HEK293 (cell line): ENCODE measurements at regions not wholly inside any gene's neighbourhood (a gene's known extent, or its start where the extent isn't known, plus 50 kb on each side); places are given as distances from the start of the nearest gene placed in this dataset.

Source experiments
- CTCF ChIA-PET: fragments of 350-600 bp; formaldehyde crosslinking; extraction: SDS; loops from one replicate; lab custom pipeline; 2021; ENCODE audit warnings: antibody characterized with exemption; lab: Yijun Ruan, JAX
- POLR2A ChIA-PET: fragments of 300-600 bp; formaldehyde crosslinking; extraction: SDS; loops from one replicate; lab custom pipeline; 2020; ENCODE audit warnings: antibody characterized with exemption, inconsistent platforms; lab: Yijun Ruan, JAX
- H3K27ac ChIP-seq: fragments of 200-500 bp; sonication (Bioruptor generic); 2 replicates; pipeline ENCODE4 v1.5.1; 2014; ENCODE audit warnings: low read depth, low read length, control low read depth, inconsistent platforms; ENCODE audit errors: extremely low read depth
- H3K36me3 ChIP-seq, 2 experiments: fragments of 200-500 bp in 1 of 2; sonication (Bioruptor generic) in 1 of 2; 1 replicate in 1 of 2; 2 replicates in 1 of 2; pipeline ENCODE4 v1.5.1; 2014 to 2017; ENCODE audit warnings: inconsistent platforms in 2 of 2, low read length in 2 of 2; ENCODE audit not compliant: control insufficient read depth in 2 of 2, insufficient read depth in 1 of 2
- H3K4me1 ChIP-seq: fragments of 200-500 bp; sonication (Bioruptor generic); 2 replicates; pipeline ENCODE4 v1.5.1; 2014; ENCODE audit warnings: mild to moderate bottlenecking, low read length, inconsistent platforms; ENCODE audit not compliant: control insufficient read depth, insufficient read depth
- H3K4me3 ChIP-seq: 2 replicates; pipeline ENCODE4 v1.5.1; 2011; ENCODE audit warnings: low read depth, mild to moderate bottlenecking, control low read depth, low read length, moderate library complexity
- H3K9me3 ChIP-seq: fragments of 200-500 bp; sonication (Bioruptor generic); 2 replicates; pipeline ENCODE4 v1.5.1; 2014; ENCODE audit warnings: low read depth, low read length, inconsistent platforms; ENCODE audit not compliant: control insufficient read depth, insufficient read depth
- GLI4 ChIP-seq: fragments of 450-650 bp; formaldehyde crosslinking; IDR thresholded peaks from 2 replicates; pipeline ENCODE4 v1.5.1; 2016; ENCODE audit warnings: missing biosample characterization, missing genetic modification characterization
- KLF9 ChIP-seq: fragments of 450-650 bp; formaldehyde crosslinking; IDR thresholded peaks from 2 replicates; pipeline ENCODE4 v1.5.1; 2016; ENCODE audit warnings: missing biosample characterization, missing genetic modification characterization, low read depth
- PBX3 ChIP-seq: sonication (generic); formaldehyde crosslinking; IDR thresholded peaks from 2 replicates; pipeline ENCODE4 v1.8.1; 2022; ENCODE audit warnings: mild to moderate bottlenecking, moderate library complexity, missing genetic modification reagents
- ZBTB21 ChIP-seq: fragments of 450-650 bp; formaldehyde crosslinking; IDR thresholded peaks from 2 replicates; pipeline ENCODE4 v1.5.1; 2017; ENCODE audit warnings: missing biosample characterization, missing genetic modification characterization
- ZIC2 ChIP-seq: fragments of 450-650 bp; formaldehyde crosslinking; IDR thresholded peaks from 2 replicates; pipeline ENCODE4 v1.5.1; 2016; ENCODE audit warnings: missing biosample characterization, missing genetic modification characterization
- ZNF140 ChIP-seq: fragments of 450-650 bp; formaldehyde crosslinking; IDR thresholded peaks from 2 replicates; pipeline ENCODE4 v1.5.1; 2016; ENCODE audit warnings: missing biosample characterization, missing genetic modification characterization
- ZNF239 ChIP-seq: fragments of 450-650 bp; formaldehyde crosslinking; IDR thresholded peaks from 2 replicates; pipeline ENCODE4 v1.5.1; 2016; ENCODE audit warnings: missing biosample characterization, missing genetic modification characterization
- ZNF274 ChIP-seq, 2 experiments: fragments of 200-500 bp in 1 of 2; fragments of 450-650 bp in 1 of 2; sonication (Bioruptor generic) in 1 of 2; formaldehyde crosslinking in 1 of 2; IDR thresholded peaks; 2 replicates each; pipeline versions ENCODE4 v1.5.1 to v1.6.1; 2014 to 2016; ENCODE audit warnings: borderline replicate concordance in 1 of 2, inconsistent platforms in 1 of 2, low read length in 1 of 2, missing biosample characterization in 1 of 2, missing genetic modification characterization in 1 of 2
- ZNF324 ChIP-seq: fragments of 450-650 bp; formaldehyde crosslinking; IDR thresholded peaks from 2 replicates; pipeline ENCODE4 v1.5.1; 2016; ENCODE audit warnings: missing biosample characterization, missing genetic modification characterization
- ZNF341 ChIP-seq: fragments of 450-650 bp; formaldehyde crosslinking; IDR thresholded peaks from 2 replicates; pipeline ENCODE4; 2016; ENCODE audit warnings: low read depth, missing biosample characterization, missing genetic modification characterization
- ZNF391 ChIP-seq: fragments of 450-650 bp; formaldehyde crosslinking; IDR thresholded peaks from 2 replicates; pipeline ENCODE4 v1.5.1; 2016; ENCODE audit warnings: low read depth, missing biosample characterization, missing genetic modification characterization, borderline replicate concordance
- ZNF426 ChIP-seq: fragments of 450-650 bp; formaldehyde crosslinking; IDR thresholded peaks from 2 replicates; pipeline ENCODE4 v1.5.1; 2017; ENCODE audit warnings: missing biosample characterization, missing genetic modification characterization, mild to moderate bottlenecking, inconsistent platforms, moderate library complexity
- ZNF48 ChIP-seq: fragments of 450-650 bp; formaldehyde crosslinking; IDR thresholded peaks from 2 replicates; pipeline ENCODE4 v1.5.1; 2016; ENCODE audit warnings: missing biosample characterization, missing genetic modification characterization
- ZNF514 ChIP-seq: fragments of 450-650 bp; formaldehyde crosslinking; IDR thresholded peaks from 2 replicates; pipeline ENCODE4 v1.5.1; 2016; ENCODE audit warnings: missing biosample characterization, missing genetic modification characterization
- ZNF600 ChIP-seq: fragments of 450-650 bp; formaldehyde crosslinking; IDR thresholded peaks from 2 replicates; pipeline ENCODE4 v1.5.1; 2016; ENCODE audit warnings: missing biosample characterization, missing genetic modification characterization
- ZNF610 ChIP-seq: fragments of 450-650 bp; formaldehyde crosslinking; IDR thresholded peaks from 2 replicates; pipeline ENCODE4 v1.5.1; 2016; ENCODE audit warnings: missing biosample characterization, missing genetic modification characterization, borderline replicate concordance
- ZNF707 ChIP-seq: fragments of 450-650 bp; formaldehyde crosslinking; IDR thresholded peaks from 2 replicates; pipeline ENCODE4 v1.5.1; 2016; ENCODE audit warnings: missing biosample characterization, missing genetic modification characterization
- ZNF792 ChIP-seq: fragments of 450-650 bp; formaldehyde crosslinking; IDR thresholded peaks from 2 replicates; pipeline ENCODE4 v1.5.1; 2016; ENCODE audit warnings: missing biosample characterization, missing genetic modification characterization
- ZNF837 ChIP-seq: fragments of 450-650 bp; formaldehyde crosslinking; IDR thresholded peaks from 2 replicates; pipeline ENCODE4 v1.5.1; 2016; ENCODE audit warnings: missing biosample characterization, missing genetic modification characterization
- TF ChIP-seq, protein P1 (sequence below): fragments of 450-650 bp; formaldehyde crosslinking; IDR thresholded peaks from 2 replicates; pipeline ENCODE4 v1.5.1; 2016; ENCODE audit warnings: missing biosample characterization, missing genetic modification characterization
- TF ChIP-seq, protein P2 (sequence below): fragments of 450-650 bp; formaldehyde crosslinking; IDR thresholded peaks from 2 replicates; pipeline ENCODE4 v1.5.1; 2016; ENCODE audit warnings: missing biosample characterization, missing genetic modification characterization
- TF ChIP-seq, protein P3 (sequence below): fragments of 450-650 bp; formaldehyde crosslinking; IDR thresholded peaks from 2 replicates; pipeline ENCODE4 v1.5.1; 2016; ENCODE audit warnings: missing biosample characterization, missing genetic modification characterization
- TF ChIP-seq, protein P4 (sequence below): fragments of 450-650 bp; formaldehyde crosslinking; IDR thresholded peaks from 2 replicates; pipeline ENCODE4 v1.5.1; 2016; ENCODE audit warnings: missing biosample characterization, missing genetic modification characterization

GRCh38 chr3:99545941-99546580 is 92.3 kb upstream of the COL8A1 start (continued):
- TF ChIP-seq, protein P1, sequence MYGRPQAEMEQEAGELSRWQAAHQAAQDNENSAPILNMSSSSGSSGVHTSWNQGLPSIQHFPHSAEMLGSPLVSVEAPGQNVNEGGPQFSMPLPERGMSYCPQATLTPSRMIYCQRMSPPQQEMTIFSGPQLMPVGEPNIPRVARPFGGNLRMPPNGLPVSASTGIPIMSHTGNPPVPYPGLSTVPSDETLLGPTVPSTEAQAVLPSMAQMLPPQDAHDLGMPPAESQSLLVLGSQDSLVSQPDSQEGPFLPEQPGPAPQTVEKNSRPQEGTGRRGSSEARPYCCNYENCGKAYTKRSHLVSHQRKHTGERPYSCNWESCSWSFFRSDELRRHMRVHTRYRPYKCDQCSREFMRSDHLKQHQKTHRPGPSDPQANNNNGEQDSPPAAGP (tag by site-specific recombination), result no peak
- TF ChIP-seq ZIC2 (tag by site-specific recombination) (no peak), ZNF48 (no peak), ZNF274 (IDR thresholded peaks at IDR 0.05; ENCODE audit: low read length) (no peak), ZNF274 (tag by site-specific recombination; IDR thresholded peaks at IDR 0.05; ENCODE audit: borderline replicate concordance) (no peak), ZNF426 (tag by site-specific recombination) (no peak), ZNF792 (no peak), ZNF707 (tag by site-specific recombination) (no peak)

DNA sequence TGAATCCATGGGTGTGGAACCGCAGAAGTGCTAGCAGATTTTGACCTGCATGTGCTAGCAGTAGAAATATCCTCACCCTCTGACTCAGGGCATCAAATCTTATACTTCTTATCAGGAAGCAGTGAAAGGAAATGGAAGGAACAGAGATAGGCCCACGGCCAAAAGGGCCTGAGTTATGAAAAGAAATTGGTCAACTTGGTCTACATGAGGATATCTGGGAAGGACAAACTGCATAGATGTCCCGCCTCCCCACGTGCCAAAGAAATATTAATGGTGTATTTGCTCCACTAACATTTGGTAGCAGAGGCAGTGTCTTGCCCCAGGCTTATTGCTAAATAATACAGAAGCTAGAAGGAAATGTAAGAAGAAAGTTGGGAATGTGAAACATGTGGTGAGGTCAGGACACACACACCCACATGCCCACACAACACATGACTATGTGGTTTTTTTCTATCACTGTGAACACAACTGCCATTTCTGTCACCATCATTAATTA is 93.6 kb upstream of the COL8A1 start:
- no peak overlapping the region for H3K4me3 ChIP-seq
- CTCF ChIA-PET, result interaction anchor here (0.9 kb wide), 1 partner anchor 209 kb away, joined by 3 read pairs; no protein-coding TSS in a partner anchor
- H3K9me3 ChIP-seq, result no peaks in the 10 kb centered on the region
- H3K27ac ChIP-seq, result no peak overlapping the region
- no peaks in the 10 kb centered on the region for H3K36me3 ChIP-seq
- TF ChIP-seq PBX3 (CRISPR knock-in tag), result no peak
- TF ChIP-seq ZNF610, result no peak
- no peak for TF ChIP-seq KLF9
- TF ChIP-seq ZBTB21, result no peak
- TF ChIP-seq, all 188 proteins: peak for 0
- POLR2A ChIA-PET, result no interaction called here
- H3K4me1 ChIP-seq, result peaks cover 4% of the 10 kb centered on the region; the same call in 1 of the 2 replicates

- H3K36me3 ChIP-seq, result no peaks in the 10 kb centered on the region
- no peak for TF ChIP-seq ZNF341 (tag by site-specific recombination)
- no peak for TF ChIP-seq ZNF239 (tag by site-specific recombination)
- TF ChIP-seq, protein P2, sequence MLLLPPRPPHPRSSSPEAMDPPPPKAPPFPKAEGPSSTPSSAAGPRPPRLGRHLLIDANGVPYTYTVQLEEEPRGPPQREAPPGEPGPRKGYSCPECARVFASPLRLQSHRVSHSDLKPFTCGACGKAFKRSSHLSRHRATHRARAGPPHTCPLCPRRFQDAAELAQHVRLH, result no peak
- no peak for TF ChIP-seq KLF9
- TF ChIP-seq ZNF140 (tag by site-specific recombination), result no peak
- POLR2A ChIA-PET, result no interaction called here
- CTCF ChIA-PET, result interaction anchor here (0.9 kb wide), 1 partner anchor 210 kb away, joined by 3 read pairs; no protein-coding TSS in a partner anchor
- peaks cover 4% of the 10 kb centered on the region; the same call in 1 of the 2 replicates for H3K4me1 ChIP-seq
- no peak overlapping the region for H3K27ac ChIP-seq
- no peak overlapping the region for H3K4me3 ChIP-seq
- no peaks in the 10 kb centered on the region for H3K9me3 ChIP-seq
These were observed 94.6 kb upstream of the COL8A1 start for GRCh38 chr3:99543796-99544195.

DNA sequence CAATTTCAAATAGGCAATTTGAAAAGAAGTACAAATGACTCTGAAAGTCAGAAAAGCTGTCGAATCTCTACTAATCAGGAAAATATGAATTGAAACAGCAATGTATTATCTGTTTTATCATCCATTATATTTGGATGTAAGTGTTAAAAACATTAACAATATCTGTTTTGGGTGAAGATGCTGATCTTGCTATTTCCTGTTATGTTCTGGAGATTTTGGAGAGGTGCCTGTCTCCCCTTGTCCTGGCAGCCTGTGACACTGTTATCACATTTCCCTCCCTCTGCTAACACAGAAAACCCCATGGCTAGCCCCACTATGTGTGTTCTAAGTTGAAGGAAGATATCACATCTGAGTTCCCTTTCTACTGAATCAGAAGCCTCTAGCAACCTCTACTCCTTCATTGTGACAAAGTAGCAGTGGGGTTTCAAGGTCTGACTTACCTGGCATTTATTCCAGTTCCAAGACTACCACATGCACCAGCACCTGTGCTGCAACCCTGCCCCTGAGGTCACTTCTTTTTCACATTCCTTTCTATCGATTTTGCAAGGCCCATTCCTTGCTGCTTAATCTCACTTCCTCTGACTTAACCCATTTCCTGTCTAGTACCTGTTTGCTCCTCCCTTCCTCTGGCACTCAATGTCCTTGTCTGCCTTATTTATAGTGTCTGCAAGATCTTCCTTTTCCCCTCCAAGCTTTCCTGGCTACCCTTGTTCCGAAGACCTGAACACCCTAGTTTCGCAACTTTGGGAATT is 95.5 kb upstream of the COL8A1 start:
- ChIA-PET POLR2A (no interaction called here), CTCF (no interaction called here)
- no peaks in the 10 kb centered on the region for H3K36me3 ChIP-seq
- H3K9me3 ChIP-seq, result no peaks in the 10 kb centered on the region
- no peak overlapping the region for H3K27ac ChIP-seq
- H3K4me3 ChIP-seq, result no peak overlapping the region
- no peaks in the 10 kb centered on the region for H3K4me1 ChIP-seq
- TF ChIP-seq ZNF837 (tag by site-specific recombination), result no peak
- TF ChIP-seq ZNF600 (tag by site-specific recombination), result no peak
- no peak for TF ChIP-seq ZNF324 (tag by site-specific recombination)
- TF ChIP-seq, protein P3, sequence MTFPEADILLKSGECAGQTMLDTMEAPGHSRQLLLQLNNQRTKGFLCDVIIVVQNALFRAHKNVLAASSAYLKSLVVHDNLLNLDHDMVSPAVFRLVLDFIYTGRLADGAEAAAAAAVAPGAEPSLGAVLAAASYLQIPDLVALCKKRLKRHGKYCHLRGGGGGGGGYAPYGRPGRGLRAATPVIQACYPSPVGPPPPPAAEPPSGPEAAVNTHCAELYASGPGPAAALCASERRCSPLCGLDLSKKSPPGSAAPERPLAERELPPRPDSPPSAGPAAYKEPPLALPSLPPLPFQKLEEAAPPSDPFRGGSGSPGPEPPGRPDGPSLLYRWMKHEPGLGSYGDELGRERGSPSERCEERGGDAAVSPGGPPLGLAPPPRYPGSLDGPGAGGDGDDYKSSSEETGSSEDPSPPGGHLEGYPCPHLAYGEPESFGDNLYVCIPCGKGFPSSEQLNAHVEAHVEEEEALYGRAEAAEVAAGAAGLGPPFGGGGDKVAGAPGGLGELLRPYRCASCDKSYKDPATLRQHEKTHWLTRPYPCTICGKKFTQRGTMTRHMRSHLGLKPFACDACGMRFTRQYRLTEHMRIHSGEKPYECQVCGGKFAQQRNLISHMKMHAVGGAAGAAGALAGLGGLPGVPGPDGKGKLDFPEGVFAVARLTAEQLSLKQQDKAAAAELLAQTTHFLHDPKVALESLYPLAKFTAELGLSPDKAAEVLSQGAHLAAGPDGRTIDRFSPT, result no peak
- TF ChIP-seq ZNF391 (tag by site-specific recombination), result no peak
- TF ChIP-seq, protein P4, sequence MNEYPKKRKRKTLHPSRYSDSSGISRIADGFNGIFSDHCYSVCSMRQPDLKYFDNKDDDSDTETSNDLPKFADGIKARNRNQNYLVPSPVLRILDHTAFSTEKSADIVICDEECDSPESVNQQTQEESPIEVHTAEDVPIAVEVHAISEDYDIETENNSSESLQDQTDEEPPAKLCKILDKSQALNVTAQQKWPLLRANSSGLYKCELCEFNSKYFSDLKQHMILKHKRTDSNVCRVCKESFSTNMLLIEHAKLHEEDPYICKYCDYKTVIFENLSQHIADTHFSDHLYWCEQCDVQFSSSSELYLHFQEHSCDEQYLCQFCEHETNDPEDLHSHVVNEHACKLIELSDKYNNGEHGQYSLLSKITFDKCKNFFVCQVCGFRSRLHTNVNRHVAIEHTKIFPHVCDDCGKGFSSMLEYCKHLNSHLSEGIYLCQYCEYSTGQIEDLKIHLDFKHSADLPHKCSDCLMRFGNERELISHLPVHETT (tag by site-specific recombination), result no peak
- no peak for TF ChIP-seq ZNF514 (tag by site-specific recombination)
- no peak for TF ChIP-seq GLI4
